ENCODE measurements at regions not wholly inside any gene's neighbourhood (a gene's known extent, or its start where the extent isn't known, plus 50 kb on each side); places are given as distances from the start of the nearest gene placed in this dataset.

DNA sequence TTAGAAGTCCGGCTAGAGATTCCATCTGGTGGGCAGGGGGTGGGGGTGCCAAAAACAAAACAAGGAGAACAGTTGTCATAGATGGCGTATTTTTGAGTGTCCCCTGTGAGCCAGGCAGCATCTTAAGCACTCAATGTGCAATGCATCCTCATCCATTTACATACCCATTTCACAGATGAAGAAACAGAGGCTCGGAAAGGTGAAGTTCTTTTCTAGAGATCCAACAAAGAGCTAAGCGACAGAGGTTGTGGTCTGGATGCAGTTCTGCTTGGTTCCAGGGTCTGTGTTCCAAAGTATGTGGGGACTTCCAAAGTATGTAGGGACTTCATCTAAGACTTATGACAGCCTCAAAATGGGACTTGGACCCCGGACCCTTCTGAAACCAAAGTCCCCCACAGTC is 277.8 kb downstream of the MN1 start:
- DNase-seq: no peak

DNA sequence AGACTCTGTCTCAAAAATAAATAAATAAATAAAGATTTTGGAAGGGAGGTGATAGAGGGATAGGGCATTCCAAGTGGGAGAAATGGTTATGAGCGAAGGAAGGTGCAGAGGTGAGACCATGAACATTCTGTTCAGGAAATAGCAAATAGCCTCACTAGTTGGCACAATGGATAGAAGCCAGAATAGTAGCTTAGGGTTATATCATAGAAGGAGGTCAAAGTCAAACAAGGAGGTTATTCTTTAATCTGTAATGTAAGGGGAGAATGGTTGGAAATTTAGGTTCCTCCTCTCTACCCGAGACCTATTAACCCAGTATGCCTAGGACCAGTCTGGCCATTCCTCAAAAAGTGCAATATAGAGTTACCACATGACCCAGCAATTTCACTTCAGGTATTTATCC is 275.8 kb downstream of the MN1 start:
- DNase-seq: no peak

DNA sequence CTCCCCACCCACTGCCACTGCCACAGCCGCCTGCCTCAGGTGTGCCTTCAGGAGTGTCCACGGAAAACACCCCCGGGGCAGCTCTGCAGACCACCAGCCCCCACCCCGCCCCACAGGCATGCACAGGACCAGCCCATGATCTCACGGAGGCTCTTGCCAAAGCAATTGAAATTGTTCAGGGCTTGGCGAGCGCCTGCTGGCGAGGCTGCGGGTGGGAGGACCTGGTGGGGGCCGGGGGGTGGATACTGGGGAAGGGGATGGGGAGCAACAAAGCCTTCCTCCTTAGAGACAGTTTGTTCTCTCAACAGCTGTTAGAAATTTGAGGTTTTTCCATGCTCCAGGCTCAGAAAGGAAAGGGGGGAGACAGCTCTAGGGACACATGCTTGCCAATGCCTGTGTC is 274.7 kb downstream of the MN1 start:
- DNase-seq: peak; percentile 78

DNA sequence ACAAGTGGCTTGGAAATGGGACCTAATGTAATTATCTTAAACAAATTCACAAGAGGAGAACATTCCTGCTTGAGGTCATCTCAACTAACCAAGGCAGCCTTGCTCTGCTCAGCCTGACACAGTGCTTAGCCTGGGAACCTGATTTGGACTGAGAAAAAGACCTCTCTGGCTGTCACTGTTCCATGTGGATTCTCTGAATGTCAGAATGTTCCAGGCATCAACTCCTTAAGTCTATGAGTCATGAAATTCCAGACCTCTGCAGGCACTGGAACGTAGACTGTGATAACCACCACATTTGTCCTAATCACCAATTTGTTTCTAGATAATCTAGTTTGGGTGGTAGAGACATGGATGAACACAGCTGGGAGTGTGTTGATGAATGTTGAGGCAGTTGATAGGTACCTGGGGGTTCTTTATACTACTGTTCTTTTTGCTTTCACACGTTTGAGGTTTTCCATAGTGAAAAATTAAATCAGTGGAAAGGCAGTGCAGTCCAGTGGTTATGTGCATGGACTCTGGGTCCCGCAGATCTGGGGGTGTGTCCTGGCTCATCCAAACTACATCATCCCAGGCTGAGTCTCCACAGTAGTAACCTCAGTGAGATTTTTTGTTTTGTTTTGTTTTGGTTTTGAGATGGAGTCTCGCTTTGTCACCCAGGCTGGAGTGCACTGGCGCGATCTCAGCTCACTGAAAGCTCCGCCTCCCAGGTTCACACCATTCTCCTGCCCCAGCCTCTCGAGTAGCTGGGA is 269.6 kb downstream of the MN1 start:
- no peak for DNase-seq

DNA sequence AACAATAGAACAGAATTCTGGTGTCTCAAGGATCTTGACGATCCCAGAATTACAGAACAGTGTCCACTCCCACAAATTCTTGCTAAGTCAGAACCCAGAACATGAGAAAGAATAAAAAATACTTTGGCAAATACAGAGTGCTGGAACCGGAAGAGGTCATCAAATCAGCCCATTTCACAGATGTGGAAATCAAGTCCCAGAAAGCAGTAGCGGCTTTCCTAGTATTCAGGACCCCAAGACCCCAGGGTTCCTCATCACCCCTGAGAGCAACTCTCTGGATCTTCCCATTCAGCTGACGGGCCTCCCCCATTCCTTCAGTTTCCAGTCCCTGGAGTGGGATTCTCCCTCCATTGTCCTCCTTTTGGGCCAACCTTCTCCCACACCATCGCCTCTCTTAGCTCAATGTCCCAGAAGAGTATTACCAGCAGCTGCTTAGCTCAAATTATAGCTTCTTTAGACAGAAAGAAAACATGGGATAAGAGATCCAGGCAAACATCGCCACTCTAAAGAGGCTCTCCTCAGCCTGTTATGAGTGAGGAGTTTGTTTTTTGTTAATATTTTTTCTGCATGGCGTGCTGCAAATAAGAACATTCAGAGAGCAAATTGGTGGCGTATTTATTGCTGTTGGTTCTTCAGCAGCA is 268.3 kb downstream of the MN1 start:
- peak; percentile 38 for DNase-seq

DNA sequence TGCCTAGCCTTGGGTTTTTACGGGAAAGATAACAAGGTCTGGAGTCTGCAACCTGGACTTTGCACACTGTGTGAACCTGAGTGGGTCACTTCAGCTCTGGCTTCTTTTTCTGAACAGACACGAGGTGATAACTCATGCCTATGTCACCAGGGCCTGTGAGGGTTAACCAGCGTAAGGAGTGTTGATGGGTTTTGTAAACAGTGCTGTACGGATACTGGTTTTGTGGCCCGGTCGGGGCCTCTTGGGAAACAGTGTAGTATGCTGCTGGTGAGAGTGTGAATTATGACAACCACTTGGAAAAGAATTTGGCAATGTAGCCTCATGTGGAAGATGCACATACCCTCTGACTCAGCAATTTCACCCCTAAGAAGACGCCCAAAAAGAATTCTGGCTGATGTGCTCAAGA is 266.8 kb downstream of the MN1 start:
- no peak for DNase-seq

DNA sequence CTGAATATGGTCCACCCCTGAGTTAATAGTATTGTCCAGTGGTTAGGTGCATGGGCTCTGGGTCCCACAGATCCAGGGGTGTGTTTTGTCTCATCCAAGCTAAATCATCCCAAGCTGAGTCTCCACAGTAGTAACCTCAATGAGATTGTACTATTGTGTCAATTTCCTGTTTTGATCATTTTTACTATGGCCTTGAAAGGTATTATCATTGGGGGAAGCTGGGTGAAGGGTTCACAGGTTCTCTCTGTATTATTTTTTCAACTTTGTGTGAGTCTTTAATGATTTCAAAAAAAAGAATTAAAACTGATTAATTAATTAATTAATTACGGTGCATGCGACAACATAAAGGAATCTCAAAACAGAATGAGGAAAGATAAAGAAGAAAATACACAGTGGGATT is 266.1 kb downstream of the MN1 start:
- DNase-seq: no peak

DNA sequence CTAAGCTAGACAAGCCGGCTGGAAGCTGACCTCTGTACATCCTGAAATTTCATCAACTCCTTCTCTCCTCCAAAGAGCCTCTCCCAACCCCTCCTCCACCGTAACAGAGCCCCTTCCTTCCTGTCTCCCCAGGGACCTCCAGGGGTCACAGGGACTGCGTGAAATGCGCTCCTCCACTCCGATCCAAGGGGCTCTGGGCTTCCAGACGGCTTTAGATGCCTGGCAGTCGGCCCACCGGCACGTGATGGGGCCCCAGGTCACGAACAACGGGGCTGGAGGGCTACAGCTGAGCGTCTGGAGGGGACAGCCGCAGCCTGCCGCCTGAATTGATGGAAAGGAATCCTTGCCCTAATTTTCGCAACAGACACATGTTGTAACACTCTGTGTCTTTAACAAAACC is 264.1 kb downstream of the MN1 start:
- peak; percentile 88 for DNase-seq

DNA sequence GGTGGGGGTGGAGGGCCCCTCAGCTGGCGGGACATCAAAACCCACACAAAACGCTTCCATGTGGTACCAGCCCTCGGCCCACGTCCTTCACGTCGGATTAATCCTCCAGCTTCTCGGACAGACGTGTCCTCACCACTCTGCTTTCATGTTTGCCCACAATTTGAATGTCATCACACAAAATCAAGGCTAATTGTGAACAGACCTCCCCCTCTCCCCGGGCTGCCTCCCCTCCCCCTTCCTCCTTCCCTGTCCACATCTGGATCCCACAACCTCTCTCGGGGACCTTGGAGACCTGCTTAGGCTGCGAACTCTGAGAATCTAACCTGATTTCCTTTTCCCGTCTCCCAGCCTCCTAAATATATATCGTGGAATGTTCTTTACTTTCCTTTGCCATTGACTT is 262.9 kb downstream of the MN1 start:
- DNase-seq: peak; percentile 50

DNA sequence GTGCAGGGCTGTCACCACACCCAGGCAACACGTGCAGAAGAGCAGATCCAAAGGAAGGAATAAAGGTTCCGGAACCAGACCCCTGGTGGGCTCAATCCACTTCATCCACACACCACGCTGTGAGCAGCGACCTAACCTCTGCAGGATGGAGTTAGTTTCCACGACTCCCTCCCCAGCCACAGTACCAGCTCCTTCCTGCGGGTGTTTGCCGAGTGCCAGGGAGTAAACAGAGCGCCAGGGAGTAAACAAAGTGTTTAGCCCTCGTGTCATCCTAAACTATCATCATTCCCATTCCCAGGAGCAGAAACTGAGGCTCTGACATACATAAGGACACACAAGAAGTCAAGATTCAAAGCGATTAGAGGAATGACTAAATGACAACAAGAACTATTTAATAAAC is 261.3 kb downstream of the MN1 start:
- DNase-seq: no peak

DNA sequence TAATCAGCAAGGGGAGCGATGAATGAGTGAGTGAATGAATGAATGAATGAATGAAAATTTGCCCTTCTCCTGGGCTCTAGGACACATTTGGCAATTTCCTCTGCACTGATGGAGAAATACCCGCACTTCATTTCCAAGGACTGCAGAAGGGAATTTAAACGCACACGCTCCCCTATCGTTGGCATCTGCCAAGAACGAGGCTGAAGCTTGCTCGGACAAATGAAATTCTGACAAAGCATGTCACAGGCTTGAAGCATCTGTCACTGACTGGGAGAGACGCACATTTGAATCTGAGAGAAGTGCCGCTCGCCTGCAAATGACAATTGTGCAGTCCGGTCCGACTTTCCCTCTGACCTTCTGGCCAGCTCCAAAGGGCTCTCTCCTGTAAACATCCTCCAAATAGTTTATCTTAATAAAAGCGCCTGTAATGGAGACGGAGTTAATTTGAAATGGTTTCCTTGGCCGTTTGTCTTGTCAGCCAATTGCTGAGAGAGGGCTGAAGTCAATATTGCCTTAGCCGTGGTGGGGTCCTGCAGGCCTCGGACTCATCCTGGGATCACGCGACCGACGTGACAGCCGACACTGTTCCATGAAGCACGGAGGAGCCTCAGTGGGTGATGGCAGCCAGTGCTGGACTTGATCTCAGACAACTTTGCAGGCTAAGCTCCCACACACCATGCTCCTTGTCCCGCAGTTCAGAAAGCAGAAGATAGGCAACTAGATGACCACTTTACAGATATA is 260.7 kb downstream of the MN1 start:
- no peak for DNase-seq

DNA sequence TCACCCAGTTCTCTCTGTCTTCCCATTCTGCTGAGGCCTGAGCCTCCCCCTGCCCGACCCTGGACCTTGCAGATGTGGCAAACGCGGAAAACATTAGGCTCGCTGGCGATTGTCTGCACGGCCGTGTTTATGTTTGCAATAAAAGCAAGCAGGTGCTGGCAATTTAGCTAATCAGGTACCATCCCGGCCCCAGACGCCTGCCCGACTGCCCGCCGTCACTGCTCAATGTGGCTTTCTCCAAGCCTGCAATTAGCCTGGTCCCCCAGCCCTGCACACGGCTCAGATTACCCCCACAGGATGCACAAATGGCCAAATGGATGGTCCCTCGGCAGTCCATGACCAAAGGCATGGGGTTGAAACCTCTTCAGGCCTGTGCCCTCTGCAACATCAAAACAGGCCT is 259.7 kb downstream of the MN1 start:
- peak; percentile 29 for DNase-seq

DNA sequence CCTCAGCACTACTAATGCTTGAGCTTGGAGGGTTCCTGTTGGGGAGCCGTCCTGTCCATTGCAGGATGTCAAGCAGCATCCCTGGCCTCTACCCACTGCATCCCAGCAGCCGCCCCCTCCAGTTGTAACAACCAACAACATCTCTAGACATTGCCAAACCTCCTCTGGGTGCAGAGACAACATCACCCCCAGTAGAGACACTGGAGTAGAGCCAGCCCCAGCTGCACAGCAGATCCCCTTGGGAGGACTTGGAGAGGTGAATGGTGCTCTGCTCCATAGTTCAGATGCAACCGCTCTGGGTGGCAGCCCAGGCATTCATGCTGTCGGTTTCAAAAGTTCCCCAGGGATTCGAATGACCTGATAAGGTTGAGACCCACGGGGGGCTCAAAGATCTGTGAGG is 259.0 kb downstream of the MN1 start:
- DNase-seq: no peak

DNA sequence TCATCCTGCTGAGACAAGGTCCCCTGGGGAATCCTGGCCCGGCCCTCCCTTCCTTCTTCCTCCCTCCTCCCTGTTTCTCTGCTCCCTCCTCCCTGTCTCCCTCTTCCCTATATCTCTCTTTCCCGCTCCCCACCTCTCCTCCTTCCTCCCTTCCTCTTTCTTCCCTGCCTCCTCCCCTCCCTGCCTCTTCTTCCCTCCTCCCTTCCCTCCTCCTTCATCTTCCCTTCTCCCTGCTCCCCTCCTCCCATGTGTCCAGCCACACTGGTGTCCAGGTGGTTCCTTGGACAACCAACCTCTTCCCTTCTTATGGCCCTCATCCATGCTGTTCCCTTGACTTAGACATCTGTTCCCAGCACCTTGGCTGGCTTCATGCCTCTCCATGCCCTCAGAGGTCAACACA is 258.1 kb downstream of the MN1 start:
- no peak for DNase-seq

DNA sequence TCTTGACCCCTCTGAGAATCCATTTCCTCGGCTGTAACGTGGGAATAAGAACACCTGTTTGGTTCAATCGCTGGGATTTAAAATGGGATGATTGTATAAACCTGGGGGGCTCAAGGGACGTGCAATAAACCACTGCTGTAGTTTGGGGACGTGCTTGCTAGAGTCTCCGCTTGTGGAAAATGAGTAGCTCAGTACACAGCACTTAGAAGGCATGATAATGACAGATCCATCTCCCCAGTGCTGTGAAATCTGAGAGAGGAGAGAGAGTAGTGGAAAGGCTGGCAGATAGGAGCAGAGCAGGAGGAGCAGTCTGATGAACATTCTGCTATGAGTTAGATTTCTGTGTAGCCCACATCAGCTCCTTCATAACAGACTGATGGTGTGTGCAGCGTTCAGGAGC is 256.5 kb downstream of the MN1 start:
- peak; percentile 45 for DNase-seq

DNA sequence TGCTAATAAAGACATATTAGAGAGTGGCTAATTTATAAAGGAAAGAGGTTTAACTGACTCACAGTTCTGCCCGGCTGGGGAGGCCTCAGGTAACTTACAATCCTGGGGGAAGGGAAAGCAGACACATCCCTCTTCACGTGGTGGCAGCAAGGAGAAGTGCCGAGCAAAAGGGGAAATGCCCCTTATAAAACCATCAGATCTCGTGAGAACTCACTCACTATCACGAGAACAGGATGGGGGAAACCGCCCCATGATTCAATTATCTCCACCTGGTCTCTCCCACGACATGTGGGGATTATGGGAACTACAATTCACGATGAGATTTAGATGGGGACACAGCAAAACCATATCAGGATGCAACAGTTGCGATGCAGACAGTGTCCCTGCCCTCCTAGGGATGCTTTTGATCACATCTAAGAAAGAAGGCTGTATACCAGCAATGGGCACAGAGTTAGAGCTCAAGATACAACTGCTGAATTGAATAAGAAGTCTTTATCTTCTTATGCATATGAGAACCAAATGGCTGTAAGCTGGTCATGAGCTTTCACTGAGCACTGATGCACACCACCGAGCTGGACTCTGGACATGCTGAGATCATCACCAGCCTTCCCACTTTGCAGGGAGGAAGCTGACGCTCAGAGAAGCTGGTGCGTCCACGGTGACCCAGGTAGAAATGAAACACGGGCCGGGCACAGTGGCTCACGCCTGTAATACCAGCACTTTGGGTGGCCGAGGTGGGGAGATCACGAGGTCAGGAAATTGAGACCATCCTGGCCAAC is 255.2 kb downstream of the MN1 start:
- no peak for DNase-seq

DNA sequence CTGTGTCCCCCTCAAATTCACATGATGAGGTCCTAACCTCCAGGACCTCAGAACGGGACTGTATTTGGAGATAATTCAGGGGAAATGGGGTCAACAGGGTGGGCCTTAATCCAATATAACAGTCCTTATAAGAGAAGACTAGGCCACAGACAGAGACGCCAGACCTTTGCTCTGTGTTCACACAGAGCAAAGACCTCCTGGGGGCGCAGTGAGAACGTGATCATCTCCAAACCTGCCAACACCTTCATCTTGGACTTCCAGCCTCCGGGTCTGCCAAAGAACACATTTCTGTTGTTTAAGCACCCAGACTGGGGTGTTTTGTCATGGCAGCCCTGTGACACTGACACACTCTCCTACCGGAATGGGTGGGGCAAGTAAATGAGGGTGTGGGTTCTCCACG is 250.2 kb downstream of the MN1 start:
- no peak for DNase-seq

DNA sequence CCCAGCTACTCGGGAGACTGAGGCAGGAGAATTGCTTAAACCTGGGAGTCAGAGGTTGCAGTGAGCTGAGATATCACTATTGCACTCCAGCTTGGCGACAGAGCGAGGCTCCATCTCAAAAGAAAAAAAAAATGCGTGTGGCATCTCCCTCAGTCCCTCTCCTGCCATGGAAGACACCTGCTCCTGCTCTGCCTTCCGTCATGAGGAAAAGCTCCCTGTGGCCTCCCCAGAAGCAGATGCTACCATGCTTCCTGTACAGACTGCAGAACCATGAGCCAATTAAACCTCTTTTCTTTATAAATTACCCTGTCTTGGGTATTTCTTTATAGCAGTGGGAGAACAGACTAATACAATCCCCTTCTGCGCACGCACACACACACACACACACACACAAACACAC is 249.4 kb downstream of the MN1 start:
- no peak for DNase-seq

DNA sequence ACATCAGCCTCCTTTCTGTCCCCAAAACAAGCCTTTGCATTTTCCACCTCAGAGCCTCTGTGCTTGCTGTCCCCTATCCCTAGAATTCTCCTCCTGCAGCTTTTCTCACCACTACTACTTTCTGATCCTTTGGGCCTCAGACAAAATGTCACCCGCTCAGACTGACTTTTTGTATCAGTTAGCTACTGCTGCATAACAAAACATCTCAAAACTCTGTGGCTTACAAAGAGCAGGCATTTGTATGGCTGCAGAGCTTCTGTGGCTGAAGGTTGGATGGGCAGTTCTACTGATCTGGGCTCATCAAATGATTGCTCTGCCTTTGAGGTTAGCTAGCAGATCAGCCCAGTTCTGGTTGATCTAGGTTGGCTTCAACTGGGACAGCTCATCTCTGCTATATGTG is 248.7 kb downstream of the MN1 start:
- no peak for DNase-seq

DNA sequence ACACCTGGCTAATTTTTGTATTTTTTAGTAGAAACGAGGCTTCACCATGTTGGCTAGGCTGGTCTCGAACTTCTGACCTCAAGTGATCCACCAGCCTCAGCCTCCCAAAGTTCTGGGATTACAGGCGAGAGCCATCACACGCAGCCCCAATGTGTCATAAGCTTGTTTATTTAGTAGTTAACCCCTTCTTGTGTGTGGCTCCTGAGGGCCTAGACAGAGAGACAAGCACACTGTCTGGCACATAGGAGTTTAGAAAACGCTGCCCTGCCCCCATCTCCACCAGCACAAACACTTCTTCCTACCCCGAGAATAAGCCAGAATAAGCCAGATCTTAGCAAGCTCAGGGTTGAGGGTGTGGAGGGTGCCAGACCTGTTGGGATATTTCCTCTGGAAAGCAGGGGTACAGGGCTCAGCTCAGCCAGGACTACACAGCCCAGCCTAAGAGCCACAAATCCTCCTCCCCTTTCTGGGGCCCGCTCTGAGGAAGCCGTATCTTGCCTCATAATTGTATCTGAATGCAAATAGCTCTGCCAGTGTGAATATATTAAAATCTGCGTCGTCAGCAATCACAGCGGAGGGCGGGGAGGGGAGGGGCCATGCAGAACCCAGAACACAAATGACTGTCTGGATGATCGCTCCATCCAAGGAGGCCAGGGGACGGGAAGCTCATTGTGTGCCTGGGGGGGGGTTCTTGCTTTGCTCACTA is 247.3 kb downstream of the MN1 start:
- peak; percentile 85 for DNase-seq

DNA sequence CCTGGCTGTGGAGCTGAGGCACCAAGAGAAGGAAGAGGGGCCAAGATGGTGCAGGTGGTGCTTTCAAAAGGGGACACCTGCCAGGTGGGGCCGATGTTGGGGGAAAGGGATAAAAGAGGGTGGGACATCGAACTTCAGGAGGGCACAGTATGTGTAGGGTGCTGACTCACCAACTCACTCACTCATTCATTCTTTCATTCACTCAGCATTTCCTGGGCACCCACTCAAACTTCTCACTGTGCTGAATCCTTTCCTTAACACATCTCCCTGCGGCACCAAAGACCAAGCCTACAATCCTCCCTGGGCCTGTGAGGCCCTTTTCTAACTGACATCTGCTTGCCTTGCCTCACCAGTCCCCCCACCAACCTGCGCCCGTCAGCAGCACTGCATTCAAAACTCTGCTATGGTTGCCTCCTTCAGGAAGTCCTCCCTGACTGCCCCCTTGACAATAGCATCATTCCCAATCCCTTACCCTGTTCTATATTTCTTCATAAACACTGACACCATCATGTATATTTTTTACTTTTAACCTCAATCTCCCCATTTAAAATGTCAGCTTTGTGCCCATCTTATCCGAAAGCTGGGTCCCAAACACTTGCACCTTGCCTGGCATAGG is 246.6 kb downstream of the MN1 start:
- no peak for DNase-seq

DNA sequence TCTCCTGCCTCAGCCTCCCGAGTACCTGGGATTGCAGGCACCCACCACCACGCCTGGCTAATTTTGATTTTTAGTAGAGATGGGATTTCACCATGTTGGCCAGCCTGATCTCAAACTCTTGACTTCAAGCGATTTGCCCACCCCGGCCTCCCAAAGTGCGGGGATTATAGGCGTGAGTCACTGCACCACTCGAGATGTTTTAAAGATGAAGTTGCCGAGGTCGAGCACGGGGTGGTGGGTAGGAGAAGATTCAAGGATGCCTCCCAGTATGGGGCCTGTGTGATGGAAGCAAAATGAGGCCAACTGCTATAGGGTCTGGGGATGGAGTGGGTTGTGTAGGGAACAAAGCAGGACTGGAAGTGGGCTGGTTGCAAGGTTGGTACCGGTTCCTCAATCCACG is 245.2 kb downstream of the MN1 start:
- no peak for DNase-seq

All from eye (tissue), 1 donor.